Neural progenitor cell (in vitro differentiated cells): ENCODE measurements at regions not wholly inside any gene's neighbourhood (a gene's known extent, or its start where the extent isn't known, plus 50 kb on each side); places are given as distances from the start of the nearest gene placed in this dataset.

Experiments
- CTCF ChIP-seq: fragments of 200-600 bp; sonication (generic); IDR thresholded peaks from 2 replicates; pipeline ENCODE4 v1.5.1; 2017; ENCODE audit warnings: antibody characterized with exemption, mild to moderate bottlenecking
- EZH2 ChIP-seq: fragments of 200-600 bp; sonication (generic); IDR thresholded peaks from 2 replicates; pipeline ENCODE4 v1.6.1; 2017; ENCODE audit warnings: antibody characterized with exemption, mild to moderate bottlenecking, moderate library complexity
- EZH2phosphoT487 ChIP-seq: fragments of 200-600 bp; sonication (generic); IDR thresholded peaks from 2 replicates; pipeline ENCODE4 v1.6.1; 2017; ENCODE audit warnings: antibody characterized with exemption

DNA sequence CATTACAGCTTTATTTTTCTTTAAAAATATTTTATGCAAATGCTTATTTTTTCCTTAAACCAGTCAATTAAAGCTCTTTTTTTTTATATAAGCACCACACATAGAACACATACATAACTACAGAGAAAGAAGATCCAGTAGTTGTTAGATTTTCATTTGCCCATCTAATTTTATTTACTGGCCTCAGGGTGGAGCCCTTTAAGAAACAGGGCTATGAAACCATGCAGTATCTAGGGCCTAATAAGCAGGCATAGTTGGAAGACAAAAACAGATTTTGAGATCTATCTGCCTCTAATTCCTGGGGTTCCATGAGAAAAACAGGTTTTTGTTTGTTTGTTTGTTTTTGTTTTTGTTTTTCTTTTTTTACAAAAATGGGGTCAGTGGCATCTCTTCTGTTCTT is 120.6 kb downstream of the BCHE start:
- TF ChIP-seq CTCF (peak; percentile 10), EZH2 (no peak), EZH2phosphoT487 (no peak)
